Endothelial cell of umbilical vein (primary cell): ENCODE measurements at regions not wholly inside any gene's neighbourhood (a gene's known extent, or its start where the extent isn't known, plus 50 kb on each side); places are given as distances from the start of the nearest gene placed in this dataset.

Experiments
- EZH2 ChIP-seq: IDR thresholded peaks from 2 replicates; pipeline ENCODE4 v1.6.1; 2012; ENCODE audit warnings: borderline replicate concordance, low read depth, mild to moderate bottlenecking, moderate library complexity, low read length, inconsistent platforms; ENCODE audit not compliant: severe bottlenecking
- FOS ChIP-seq: IDR thresholded peaks from 2 replicates; pipeline ENCODE4 v1.6.1; 2011; ENCODE audit warnings: mild to moderate bottlenecking, low read length, moderate library complexity, borderline replicate concordance; ENCODE audit not compliant: insufficient read depth
- GATA2 ChIP-seq: IDR thresholded peaks from 2 replicates; pipeline ENCODE4 v1.7.0; 2011; ENCODE audit warnings: low read depth, mild to moderate bottlenecking, moderate library complexity, mixed read lengths, low read length; ENCODE audit not compliant: insufficient read length, insufficient read depth
- JUN ChIP-seq: IDR thresholded peaks from 2 replicates; pipeline ENCODE4 v1.6.1; 2011; ENCODE audit warnings: borderline replicate concordance, low read depth; ENCODE audit not compliant: insufficient read length, insufficient read depth
- MAX ChIP-seq: IDR thresholded peaks from 2 replicates; pipeline ENCODE4 v1.6.1; 2011; ENCODE audit not compliant: insufficient read depth, insufficient read length
- MYC ChIP-seq: IDR thresholded peaks from one replicate; pipeline ENCODE4 v1.6.1; 2011; ENCODE audit warnings: mild to moderate bottlenecking, low read depth, low read length
- POLR2A ChIP-seq: IDR thresholded peaks from 2 replicates; pipeline ENCODE4 v1.6.1; 2012; ENCODE audit warnings: low read depth, mild to moderate bottlenecking, control low read depth, low read length
- POLR2AphosphoS5 ChIP-seq: IDR thresholded peaks from 2 replicates; pipeline ENCODE4 v1.6.1; 2012; ENCODE audit warnings: low read depth, mild to moderate bottlenecking, control low read depth, low read length, moderate library complexity; ENCODE audit not compliant: insufficient read depth
- TF ChIP-seq, protein P1 (sequence below), 2 donors: IDR thresholded peaks; 1 replicate in 1 of 2; 2 replicates in 1 of 2; pipeline ENCODE4 v1.5.1; 2011; ENCODE audit warnings: low read length in 2 of 2, mild to moderate bottlenecking in 2 of 2, moderate library complexity in 2 of 2, control low read depth in 1 of 2, inconsistent platforms in 1 of 2, low read depth in 1 of 2; ENCODE audit not compliant: insufficient read depth in 1 of 2; ENCODE audit errors: extremely low read depth in 1 of 2

DNA sequence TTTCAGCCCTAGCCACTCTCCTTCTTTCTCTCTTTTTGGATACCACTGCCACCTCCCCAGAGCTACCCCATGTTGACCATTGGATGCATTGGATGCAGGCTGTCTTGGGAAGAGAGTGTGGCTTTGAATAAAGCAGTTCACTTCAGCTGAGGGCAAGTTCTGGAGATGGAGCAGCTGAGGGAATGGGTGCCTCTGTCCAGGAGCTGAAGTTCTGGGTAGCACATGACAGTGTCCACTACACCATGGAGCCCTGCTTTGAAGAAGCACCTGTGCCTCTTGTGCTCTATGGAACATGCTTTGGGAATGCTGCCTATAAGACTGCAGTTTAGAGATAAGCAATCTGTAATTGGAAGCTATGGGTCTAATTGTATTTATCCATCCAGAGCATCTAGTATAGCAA, 1028.7 kb downstream of the TYW1 start:
- TF ChIP-seq, protein P1, sequence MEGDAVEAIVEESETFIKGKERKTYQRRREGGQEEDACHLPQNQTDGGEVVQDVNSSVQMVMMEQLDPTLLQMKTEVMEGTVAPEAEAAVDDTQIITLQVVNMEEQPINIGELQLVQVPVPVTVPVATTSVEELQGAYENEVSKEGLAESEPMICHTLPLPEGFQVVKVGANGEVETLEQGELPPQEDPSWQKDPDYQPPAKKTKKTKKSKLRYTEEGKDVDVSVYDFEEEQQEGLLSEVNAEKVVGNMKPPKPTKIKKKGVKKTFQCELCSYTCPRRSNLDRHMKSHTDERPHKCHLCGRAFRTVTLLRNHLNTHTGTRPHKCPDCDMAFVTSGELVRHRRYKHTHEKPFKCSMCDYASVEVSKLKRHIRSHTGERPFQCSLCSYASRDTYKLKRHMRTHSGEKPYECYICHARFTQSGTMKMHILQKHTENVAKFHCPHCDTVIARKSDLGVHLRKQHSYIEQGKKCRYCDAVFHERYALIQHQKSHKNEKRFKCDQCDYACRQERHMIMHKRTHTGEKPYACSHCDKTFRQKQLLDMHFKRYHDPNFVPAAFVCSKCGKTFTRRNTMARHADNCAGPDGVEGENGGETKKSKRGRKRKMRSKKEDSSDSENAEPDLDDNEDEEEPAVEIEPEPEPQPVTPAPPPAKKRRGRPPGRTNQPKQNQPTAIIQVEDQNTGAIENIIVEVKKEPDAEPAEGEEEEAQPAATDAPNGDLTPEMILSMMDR (IDR thresholded peaks at IDR 0.05; ENCODE audit: extremely low read depth in 1 of 2, insufficient read depth in 1 of 2, low read depth in 1 of 2, low read length in 2 of 2), result no peak
- no peak for TF ChIP-seq JUN
- TF ChIP-seq POLR2A, result no peak
- no peak for TF ChIP-seq EZH2
- TF ChIP-seq POLR2AphosphoS5, result no peak
- no peak for TF ChIP-seq MAX
- no peak for TF ChIP-seq FOS
- no peak for TF ChIP-seq GATA2
- no peak for TF ChIP-seq MYC
